ENCODE measurements at regions not wholly inside any gene's neighbourhood (a gene's known extent, or its start where the extent isn't known, plus 50 kb on each side); places are given as distances from the start of the nearest gene placed in this dataset.

- Histone ChIP-seq H3K79me1 (ENCODE audit: low read depth in 1 of 2, low read length in 2 of 2) (no peaks in the 10 kb centered on the region), H3K23ac (ENCODE audit: low read depth, low read length) (no peak overlapping the region), H4K91ac (ENCODE audit: insufficient read depth, low read depth, low read length) (no peak overlapping the region), H3K9ac (ENCODE audit: low read depth, low read length) (no peak overlapping the region), H3K4me3 (ENCODE audit: insufficient read depth, low read depth, low read length) (no peak overlapping the region), H3K36me3 (ENCODE audit: control insufficient read depth, insufficient read depth, low read length) (no peaks in the 10 kb centered on the region), H2AK9ac (replicated peaks; ENCODE audit: low read depth, low read length, poor library complexity) (no peak overlapping the region), H3K9me3 (ENCODE audit: control insufficient read depth, insufficient read depth, low read length) (peaks cover 40% of the 10 kb centered on the region), H3K18ac (ENCODE audit: low read depth, low read length) (no peak overlapping the region), H2BK20ac (ENCODE audit: low read depth, low read length) (no peak overlapping the region), H4K5ac (ENCODE audit: low read depth, low read length) (no peak overlapping the region), H4K8ac (ENCODE audit: low read depth in 2 of 2, low read length in 2 of 2) (no peak overlapping the region), H2BK120ac (ENCODE audit: low read depth, low read length) (no peak overlapping the region), H3K14ac (replicated peaks; ENCODE audit: low read depth, low read length) (no peak overlapping the region), H3K56ac (ENCODE audit: extremely low read depth, insufficient read depth, low read length) (no peak overlapping the region), H4K20me1 (ENCODE audit: insufficient read depth, low read length) (no peaks in the 10 kb centered on the region), H3K4ac (ENCODE audit: low read depth, low read length) (no peak overlapping the region), H3K4me1 (ENCODE audit: control insufficient read depth, insufficient read depth, low read length) (no peaks in the 10 kb centered on the region), H3K27me3 (ENCODE audit: control insufficient read depth, insufficient read depth, low read length) (no peaks in the 10 kb centered on the region), H3K27ac (ENCODE audit: insufficient read depth, low read length) (no peak overlapping the region), H2BK5ac (ENCODE audit: low read depth, low read length, poor library complexity, severe bottlenecking) (no peak overlapping the region), H2BK15ac (ENCODE audit: low read depth, low read length) (no peak overlapping the region), H2AFZ (replicated peaks; ENCODE audit: low read length, poor library complexity) (no peak overlapping the region), H3K4me2 (ENCODE audit: low read depth, low read length) (no peak overlapping the region), H3K9me1 (ENCODE audit: insufficient read depth, low read length) (no peaks in the 10 kb centered on the region), H2AK5ac (ENCODE audit: low read depth, low read length) (no peak overlapping the region)
- dilution Hi-C loops (cut with HindIII; ENCODE audit: low sequenced_read_pairs, unreplicated experiment), result no loop called here
- ATAC-seq (ENCODE audit: low read depth) (no peak), DNase-seq (no peak)
- ChIA-PET POLR2A (ENCODE audit: unreplicated experiment) (no interaction called here), CTCF (no interaction called here)
- intact Hi-C loops (cut with micrococcal nuclease), result no loop called here
- BruUV-seq (replicated peaks), result no TSS peak
- WGBS, 2 experiments (ENCODE audit: extremely low coverage in 2 of 2, insufficient read length in 1 of 2), result 20% methylated on average over 1 of the region's 12 CpGs; no CpG with 5 or more reads in 1 of the 2 experiments
- in situ Hi-C loops (cut with MboI; ENCODE audit: low sequenced_read_pairs), result no loop called here
- TF ChIP-seq SMC3 (IDR thresholded peaks at IDR 0.05; ENCODE audit: low read depth, low read length) (no peak), ELK1 (IDR thresholded peaks at IDR 0.05; ENCODE audit: borderline replicate concordance, low read depth, low read length) (no peak), POLR2A (IDR thresholded peaks at IDR 0.05; ENCODE audit: low read depth, low read length) (no peak), MXI1 (IDR thresholded peaks at IDR 0.05; ENCODE audit: borderline replicate concordance, low read depth, low read length) (no peak), CTCF (conservative IDR thresholded peaks at IDR 0.05; ENCODE audit: low read depth, low read length) (no peak), MAZ (IDR thresholded peaks at IDR 0.05; ENCODE audit: borderline replicate concordance, low read depth, low read length) (no peak), RFX5 (IDR thresholded peaks at IDR 0.05; ENCODE audit: low read depth, low read length) (no peak), MAFK (IDR thresholded peaks at IDR 0.05; ENCODE audit: low read depth, low read length) (no peak), CEBPB (IDR thresholded peaks at IDR 0.05; ENCODE audit: low read depth, low read length) (no peak), FOS (IDR thresholded peaks at IDR 0.05; ENCODE audit: low read depth, low read length) (no peak), USF2 (IDR thresholded peaks at IDR 0.05; ENCODE audit: low read depth, low read length) (no peak), BHLHE40 (IDR thresholded peaks at IDR 0.05; ENCODE audit: low read depth, low read length) (no peak)
Measured at GRCh38 chr22:47564158-47564450, 801.7 kb downstream of the TBC1D22A start.

Measured in IMR-90 (cell line).